Activated T-helper 1 cell treated with anti-CD3 and anti-CD28 coated beads, Interleukin-2, amount 50 U/mL, for 16 hours (primary cell): ENCODE measurements at regions not wholly inside any gene's neighbourhood (a gene's known extent, or its start where the extent isn't known, plus 50 kb on each side); places are given as distances from the start of the nearest gene placed in this dataset.

ENCODE experiments used
- DNase-seq, 2 donors: peaks; one replicate each; pipeline ENCODE4 v3.0.0-alpha.2; 2020; ENCODE audit warnings: low read depth in 1 of 2, low spot score in 1 of 2

DNA sequence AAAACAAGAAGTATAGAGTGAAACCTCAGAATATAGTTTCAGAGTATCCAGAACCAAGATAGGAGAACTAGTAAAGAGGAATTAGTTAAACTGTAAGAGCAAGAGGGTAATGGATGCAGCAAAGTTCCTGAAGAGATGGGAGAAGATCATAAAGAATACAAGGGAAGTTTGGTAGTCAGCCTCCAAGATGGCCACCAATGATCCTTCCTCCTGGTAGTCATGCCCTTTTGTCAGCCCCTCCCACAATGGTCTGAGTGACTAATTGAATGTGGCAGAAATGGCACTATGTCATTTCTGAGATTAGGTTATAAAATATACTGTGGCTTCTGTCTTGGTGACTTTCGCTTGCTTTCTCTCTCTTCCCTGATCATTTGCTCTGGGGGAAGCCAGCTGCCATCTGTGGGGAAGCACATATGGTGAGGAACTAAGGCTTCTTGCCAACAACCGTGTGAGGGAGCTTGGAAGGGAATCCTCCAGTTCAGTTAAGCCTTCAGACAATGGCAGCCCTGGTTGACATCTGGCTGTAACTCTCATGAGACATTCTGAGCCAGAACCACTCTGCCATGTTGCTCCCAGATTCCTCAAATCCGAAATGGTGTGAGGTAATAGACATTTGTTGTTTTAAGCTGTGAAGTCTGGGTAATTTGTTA lies 55.3 kb upstream of the AMN1 start:
- DNase-seq, result no peak

DNA sequence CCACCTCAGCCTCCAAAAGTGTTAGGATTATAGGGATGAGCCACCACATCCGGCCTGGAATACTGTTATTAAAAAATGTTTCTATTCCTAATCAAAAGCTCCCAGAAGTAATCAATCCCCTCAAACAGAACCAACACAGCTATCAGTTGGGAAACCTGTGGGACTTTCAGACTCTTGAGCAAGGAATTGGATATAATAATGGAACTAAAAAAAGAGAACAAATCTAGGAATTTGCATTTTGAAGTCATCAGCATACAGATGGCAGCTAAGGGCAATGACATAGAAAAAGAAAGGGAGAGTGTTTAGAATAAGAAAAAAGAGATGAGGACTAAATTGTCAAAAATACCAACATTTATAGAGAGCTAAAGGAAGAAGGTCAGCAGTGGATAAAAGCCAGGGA lies 54.7 kb upstream of the AMN1 start:
- no peak for DNase-seq

- no peak for DNase-seq
These were observed 53.2 kb upstream of the AMN1 start for GRCh38 chr12:31781894-31782540.

DNA sequence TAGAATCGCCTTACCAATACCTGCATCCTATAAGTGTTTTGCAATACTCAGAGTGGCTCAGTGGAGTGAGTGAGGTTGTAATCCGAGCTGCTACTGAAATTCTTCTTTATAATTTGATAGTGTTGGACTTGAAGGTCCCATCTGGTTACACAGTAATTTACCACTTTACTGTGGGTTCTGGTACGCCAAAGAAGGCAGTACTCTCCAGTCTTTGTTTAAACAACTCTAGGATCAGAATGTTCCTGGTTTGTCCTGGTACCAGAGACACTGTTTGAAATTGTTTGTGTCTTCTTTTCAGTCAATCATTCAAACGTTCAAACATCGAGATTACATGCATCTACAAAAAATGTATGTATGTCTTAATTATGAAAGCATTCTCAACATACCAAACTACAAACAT lies 51.3 kb upstream of the AMN1 start:
- no peak for DNase-seq

DNA sequence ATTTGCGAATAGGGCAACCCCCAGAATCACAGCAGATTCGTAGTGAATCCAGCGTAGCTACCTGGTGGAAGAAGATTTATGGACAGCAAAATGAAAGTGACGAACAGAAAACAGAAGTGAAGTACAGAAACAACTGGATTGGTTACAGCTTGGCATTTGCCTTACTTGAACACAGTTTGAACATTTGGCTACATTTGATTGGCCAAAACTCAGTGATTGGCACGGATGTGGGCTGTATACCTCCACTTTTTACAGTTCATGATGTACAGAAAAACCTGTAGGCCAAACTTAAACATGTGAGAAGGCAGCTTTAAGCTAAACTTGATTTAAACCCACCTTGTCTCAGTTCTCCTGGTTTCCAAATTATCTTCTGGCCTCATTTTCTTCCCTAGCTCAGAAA lies 49.9 kb upstream of the AMN1 start:
- DNase-seq, result no peak
